Liver (tissue), 3 donors: ENCODE measurements at regions not wholly inside any gene's neighbourhood (a gene's known extent, or its start where the extent isn't known, plus 50 kb on each side); places are given as distances from the start of the nearest gene placed in this dataset.

ENCODE experiments used
- ATF3 ChIP-seq: IDR thresholded peaks from 2 replicates; pipeline ENCODE4 v1.6.1; 2016; ENCODE audit warnings: antibody characterized with exemption
- CTCF ChIP-seq: fragments of 150-350 bp; IDR thresholded peaks from 2 replicates; pipeline ENCODE4 v1.5.1; 2017; ENCODE audit warnings: improper control_type of control experiment, low read depth, low read length; ENCODE audit not compliant: missing input control
- EGR1 ChIP-seq, 2 donors: IDR thresholded peaks; 2 replicates each; pipeline ENCODE4 v1.6.1; 2016 to 2018; ENCODE audit warnings: antibody characterized with exemption in 2 of 2, low read depth in 2 of 2
- FOXA2 ChIP-seq: IDR thresholded peaks from 2 replicates; pipeline ENCODE4 v1.6.1; 2016; ENCODE audit warnings: antibody characterized with exemption
- JUND ChIP-seq, 2 donors: IDR thresholded peaks; 2 replicates each; pipeline ENCODE4 v1.6.1; 2016; ENCODE audit warnings: antibody characterized with exemption in 2 of 2
- MAX ChIP-seq: IDR thresholded peaks from 2 replicates; pipeline ENCODE4 v1.6.1; 2016; ENCODE audit warnings: antibody characterized with exemption
- RAD21 ChIP-seq, 2 donors: IDR thresholded peaks; 2 replicates each; pipeline ENCODE4 v1.6.1; 2016; ENCODE audit warnings: antibody characterized with exemption in 2 of 2, mild to moderate bottlenecking in 2 of 2
- REST ChIP-seq: IDR thresholded peaks from 2 replicates; pipeline ENCODE4 v1.6.1; 2016; ENCODE audit warnings: antibody characterized with exemption, mild to moderate bottlenecking
- RXRA ChIP-seq, 2 donors: IDR thresholded peaks; 2 replicates each; pipeline ENCODE4 v1.6.1; 2017 to 2018; ENCODE audit warnings: antibody characterized with exemption in 2 of 2, mild to moderate bottlenecking in 1 of 2
- SP1 ChIP-seq: IDR thresholded peaks from 2 replicates; pipeline ENCODE4 v1.6.1; 2018; ENCODE audit warnings: antibody characterized with exemption, mild to moderate bottlenecking
- TAF1 ChIP-seq: conservative IDR thresholded peaks from 2 replicates; pipeline ENCODE4 v1.6.1; 2016; ENCODE audit warnings: antibody characterized with exemption, mild to moderate bottlenecking
- ZBTB33 ChIP-seq: IDR thresholded peaks from 2 replicates; pipeline ENCODE4 v1.6.1; 2016; ENCODE audit warnings: antibody characterized with exemption
- donor health status: healthy.
- donor health status: healthy.

- TF ChIP-seq MAX (no peak), TAF1 (no peak), REST (no peak), CTCF (no peak), SP1 (no peak), EGR1 (IDR thresholded peaks at IDR 0.05; ENCODE audit: low read depth in 2 of 2) (no peak), ZBTB33 (no peak), FOXA2 (no peak), JUND (IDR thresholded peaks at IDR 0.05) (no peak), RXRA (IDR thresholded peaks at IDR 0.05) (no peak), RAD21 (IDR thresholded peaks at IDR 0.05) (no peak), ATF3 (no peak)
These were observed 667.8 kb downstream of the NOVA1 start for GRCh38 chr14:25929881-25930615.
